HG02938 (cell line): ENCODE measurements at regions not wholly inside any gene's neighbourhood (a gene's known extent, or its start where the extent isn't known, plus 50 kb on each side); places are given as distances from the start of the nearest gene placed in this dataset.
"Not testable (repeated sequence)": the region's sequence is repeated elsewhere in the genome, so short reads cannot be mapped to it uniquely, and the experiment has no call there.

Experiments used
- ATAC-seq: cut with Tn5 transposase; IDR thresholded peaks from one replicate; pipeline ENCODE4 v1.9.1; 2021; ENCODE audit warnings: mild to moderate bottlenecking, moderate library complexity; ENCODE audit not compliant: unreplicated experiment

GRCh38 chr9:100794738-100795269 lies 216.9 kb downstream of the CAVIN4 start:
- no peak for ATAC-seq

- ATAC-seq: no peak
Observed at GRCh38 chr9:100803956-100804355, 224.6 kb upstream of the PLPPR1 start.

DNA sequence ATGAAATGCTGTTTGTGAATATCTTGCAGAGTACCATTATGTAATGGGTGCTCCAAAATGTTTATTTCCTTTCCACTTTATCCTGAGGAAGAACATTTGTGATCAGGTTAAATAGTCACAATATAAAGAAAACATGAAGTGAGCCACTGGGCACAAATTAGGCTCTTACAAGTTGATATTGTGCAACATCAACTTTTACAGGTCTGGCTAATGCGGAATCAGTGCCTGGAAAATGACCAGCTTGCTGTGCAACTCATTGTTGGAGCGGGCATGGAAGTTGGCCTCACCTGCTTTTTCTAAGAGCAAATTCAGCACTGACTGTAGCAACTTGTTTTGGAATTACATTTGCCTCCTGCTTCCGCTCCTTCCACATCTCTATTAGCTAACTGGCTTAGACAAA lies 216.9 kb upstream of the PLPPR1 start:
- no peak for ATAC-seq

DNA sequence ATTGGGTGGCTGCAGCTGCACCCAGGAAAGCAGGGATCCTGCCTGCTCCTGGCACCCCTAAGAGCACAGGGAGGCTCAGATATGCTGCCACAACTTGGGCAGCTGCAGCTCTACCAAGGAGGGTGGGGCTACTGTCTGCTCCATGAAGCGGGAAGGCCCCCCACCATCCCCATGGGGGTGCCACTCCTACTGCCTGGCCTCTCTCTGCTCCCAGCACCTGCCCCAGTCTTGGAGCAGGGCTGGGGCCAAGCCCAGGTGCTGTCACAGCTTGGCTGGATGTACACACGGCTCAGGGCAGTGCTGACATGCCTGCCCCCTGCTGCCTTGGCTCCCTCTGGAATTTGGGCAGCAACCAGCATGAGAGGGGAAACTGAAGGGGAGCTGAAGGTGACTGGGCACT lies 214.7 kb upstream of the PLPPR1 start:
- no peak for ATAC-seq

DNA sequence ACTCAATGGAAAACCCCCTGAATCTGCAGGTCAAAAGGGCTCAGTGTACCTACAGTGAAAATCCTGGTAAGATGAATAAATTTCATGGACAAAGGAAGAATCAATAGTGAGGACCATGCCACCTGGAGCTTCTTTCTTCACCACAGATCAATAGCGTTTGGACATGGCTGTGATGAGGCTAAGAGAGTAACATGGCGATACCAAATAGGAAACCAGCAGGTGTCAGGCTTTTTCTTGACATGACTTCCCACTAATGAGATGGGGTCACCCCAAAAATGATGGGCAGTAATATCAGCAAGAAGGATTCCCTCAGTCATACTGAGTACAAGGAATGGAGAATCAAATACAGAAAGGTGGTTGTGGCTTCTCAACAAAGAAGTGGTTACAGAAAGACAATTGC lies 208.5 kb upstream of the PLPPR1 start:
- no peak for ATAC-seq

- not testable (repeated sequence) for ATAC-seq
Observed at GRCh38 chr9:100833035-100833434, 195.5 kb upstream of the PLPPR1 start.

DNA sequence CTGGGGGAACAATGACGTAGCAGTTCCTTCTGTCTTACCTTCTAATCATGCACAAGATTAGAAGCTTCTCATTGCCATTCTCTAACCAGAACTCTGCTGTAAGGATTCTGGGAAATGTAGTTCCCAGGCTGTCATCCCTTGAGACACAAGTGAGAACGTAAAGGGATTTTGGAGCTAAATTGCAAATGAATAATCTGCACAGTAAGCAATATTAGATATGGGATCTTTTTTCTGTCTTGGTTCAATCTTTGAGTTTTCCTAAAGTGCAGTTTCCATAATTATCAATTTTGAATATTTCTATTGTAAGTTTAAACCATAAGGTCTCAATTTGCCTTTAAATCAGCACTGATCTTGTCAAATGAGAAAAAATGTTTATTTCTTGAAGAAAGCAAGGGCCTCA lies 189.7 kb upstream of the PLPPR1 start:
- ATAC-seq: no peak

DNA sequence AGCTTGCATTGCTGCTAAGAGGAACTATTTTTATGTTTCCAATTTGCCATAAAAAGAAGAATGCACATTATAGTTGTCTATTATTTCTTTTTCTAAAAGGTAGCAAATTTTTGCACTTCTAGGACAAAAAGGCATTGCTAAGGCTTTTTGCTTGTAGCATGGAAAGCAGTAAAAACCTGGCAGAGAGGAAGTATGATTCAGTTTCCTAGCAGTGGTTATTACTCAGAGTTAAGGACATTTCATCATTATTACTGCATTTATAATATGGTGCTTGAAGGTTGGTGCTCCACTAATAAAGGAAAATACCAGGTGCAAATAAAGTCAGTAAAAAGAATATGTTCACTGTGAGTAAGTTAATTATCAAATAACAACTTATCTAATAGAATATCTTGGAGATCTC lies 179.8 kb upstream of the PLPPR1 start:
- no peak for ATAC-seq

DNA sequence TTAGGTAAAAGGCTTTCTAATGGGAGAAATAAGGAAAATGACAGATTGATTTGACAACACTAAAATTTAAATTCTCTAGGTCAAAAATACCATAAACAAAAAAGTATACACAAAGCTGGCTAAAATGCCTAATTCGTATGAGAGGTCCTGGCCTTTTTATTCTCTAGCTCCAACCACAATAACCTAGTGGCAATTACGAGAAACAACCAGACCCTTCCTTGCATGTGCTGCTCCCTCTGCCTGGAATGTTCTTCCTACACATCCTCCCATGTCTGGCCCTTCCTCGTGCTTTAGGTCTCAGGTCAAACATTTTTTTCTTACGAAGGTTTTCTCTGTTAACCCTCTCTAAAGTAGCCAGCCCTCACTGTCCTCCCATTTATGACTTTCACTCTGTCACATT lies 176.4 kb upstream of the PLPPR1 start:
- ATAC-seq: no peak

GRCh38 chr9:100856238-100856637 lies 172.3 kb upstream of the PLPPR1 start:
- no peak for ATAC-seq

DNA sequence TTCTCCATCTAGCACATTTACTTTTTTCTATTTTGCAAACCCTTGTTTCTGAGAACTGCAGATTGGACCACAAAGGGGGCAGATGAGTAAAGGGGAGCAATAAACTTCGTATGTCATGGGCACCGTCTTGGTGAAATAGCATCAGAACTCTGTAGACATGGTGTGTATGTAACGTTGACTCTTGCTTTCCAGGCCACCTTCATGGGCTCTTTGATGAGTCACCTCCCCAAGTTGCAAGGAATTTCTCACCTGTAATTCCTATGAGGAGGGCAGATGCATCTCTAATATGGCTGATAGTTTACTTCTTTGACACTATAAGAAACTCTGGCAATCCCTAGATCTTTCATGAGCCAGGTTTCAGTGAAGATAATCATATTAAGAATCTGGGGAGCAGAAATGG lies 163.4 kb upstream of the PLPPR1 start:
- no peak for ATAC-seq

DNA sequence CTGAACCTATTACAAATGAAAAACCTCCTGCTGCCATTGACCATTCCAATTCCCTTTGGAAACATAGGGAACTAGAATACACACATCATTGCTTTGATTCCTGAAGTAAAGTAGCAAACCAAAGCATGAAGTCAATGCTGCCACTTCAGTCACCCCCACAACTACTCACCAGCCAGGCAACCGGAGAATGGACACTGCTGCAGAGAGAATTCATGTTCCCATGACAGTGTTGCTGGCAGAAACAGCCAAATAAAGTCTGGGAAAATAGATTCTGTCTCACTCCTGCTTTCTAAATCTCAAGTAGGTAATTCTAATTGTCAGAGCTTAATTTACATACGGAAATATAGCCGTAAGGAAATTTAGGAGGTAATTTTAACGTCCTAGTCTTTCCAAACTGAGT lies 162.9 kb upstream of the PLPPR1 start:
- ATAC-seq: no peak

GRCh38 chr9:100869326-100869725 lies 159.2 kb upstream of the PLPPR1 start:
- no peak for ATAC-seq

DNA sequence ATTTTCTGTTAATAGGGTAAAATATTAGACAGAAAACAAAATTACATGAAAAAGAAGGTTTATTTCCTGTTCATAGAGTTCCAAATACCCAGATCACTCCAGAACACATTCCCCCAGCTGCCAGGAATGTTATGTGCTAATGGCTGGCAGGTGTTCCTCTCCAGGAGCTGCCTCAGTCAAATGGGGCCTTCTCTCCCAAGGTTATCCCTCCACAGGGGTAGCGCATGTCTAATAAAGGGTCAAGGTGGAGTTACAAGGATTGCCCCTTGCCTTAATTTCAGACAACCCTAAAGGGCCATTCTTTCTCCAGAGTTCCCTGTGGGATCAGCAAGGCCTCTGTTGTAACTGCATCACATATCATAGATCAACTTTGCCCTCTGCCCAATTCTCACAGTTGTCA lies 148.6 kb upstream of the PLPPR1 start:
- no peak for ATAC-seq

DNA sequence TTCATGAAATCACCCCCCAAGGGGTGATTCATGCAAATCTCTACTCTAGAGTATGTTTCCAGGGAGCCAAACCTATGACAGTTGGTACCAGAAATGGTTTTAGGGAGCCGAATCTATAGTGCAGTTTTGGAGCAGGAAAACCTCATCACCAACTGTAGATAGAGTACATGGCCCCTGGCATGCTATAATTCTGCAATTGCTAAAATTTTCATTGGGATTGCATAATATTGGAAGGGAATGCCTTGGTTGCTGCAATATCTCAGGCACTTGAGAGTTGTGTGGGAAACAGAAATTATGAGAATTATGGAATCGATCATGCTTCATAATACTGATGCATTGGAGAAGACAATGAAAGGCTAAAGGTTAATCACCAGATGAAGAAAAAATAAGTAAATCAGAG lies 148.2 kb upstream of the PLPPR1 start:
- no peak for ATAC-seq

DNA sequence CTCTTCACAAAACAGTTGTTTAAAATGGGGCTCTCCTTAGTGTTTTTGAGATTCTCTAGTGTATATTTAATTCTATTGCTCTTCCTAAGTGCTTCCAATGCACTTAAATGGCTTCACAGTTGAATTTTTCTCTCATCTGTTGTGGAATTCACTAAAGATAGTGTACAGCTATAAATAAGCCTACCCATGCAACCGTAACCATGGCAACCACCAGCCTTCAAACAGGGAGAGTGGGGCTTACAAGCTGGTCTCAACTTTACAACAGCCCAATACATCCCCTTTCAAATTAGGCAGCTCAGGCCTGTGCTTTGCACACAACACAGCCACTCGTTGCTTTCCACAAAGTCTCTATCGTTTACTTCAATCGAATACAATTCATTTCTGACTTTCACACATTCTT lies 144.0 kb upstream of the PLPPR1 start:
- no peak for ATAC-seq

DNA sequence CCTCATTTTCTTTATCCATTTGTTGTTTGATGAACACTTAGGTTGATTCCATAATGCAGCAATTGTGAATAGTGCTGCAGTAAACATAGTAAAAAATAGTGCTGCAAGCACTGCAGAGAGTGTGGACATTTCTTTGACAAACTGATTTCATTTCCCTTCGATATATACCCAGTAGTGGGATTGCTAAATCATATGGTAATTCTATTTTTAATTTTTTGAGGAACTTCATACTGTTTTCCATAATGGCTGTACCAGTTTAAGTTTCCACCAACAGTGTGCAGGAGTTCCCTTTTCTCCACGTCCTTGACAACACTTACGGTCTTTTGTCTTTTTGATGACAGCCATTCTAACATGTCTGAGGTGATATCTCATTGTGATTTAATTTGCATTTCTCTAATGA lies 138.2 kb upstream of the PLPPR1 start:
- no peak for ATAC-seq

DNA sequence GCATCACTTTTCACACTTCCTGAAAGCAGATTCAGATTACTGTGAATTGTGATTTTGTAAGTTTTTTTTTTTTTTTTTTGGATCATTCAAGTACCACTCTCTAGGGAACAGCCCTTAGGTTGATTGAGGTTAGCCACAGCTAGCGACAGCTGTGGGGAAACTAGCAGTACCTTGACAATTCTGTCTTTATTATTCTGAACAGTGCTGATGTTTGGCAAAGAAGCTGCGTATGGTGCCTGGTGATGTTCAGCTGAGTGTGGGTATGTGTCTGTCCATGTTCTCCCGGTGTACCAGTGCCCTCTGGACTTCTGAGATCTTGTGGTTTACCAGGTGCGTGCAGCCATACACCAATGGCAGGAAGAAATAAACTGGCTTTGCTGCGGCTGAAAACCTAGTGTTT lies 117.3 kb upstream of the PLPPR1 start:
- no peak for ATAC-seq

- no peak for ATAC-seq
Observed at GRCh38 chr9:100913257-100913656, 115.3 kb upstream of the PLPPR1 start.

- no peak for ATAC-seq
Observed at GRCh38 chr9:100914266-100914665, 114.3 kb upstream of the PLPPR1 start.

- no peak for ATAC-seq
Observed at GRCh38 chr9:100919506-100919905, 109.0 kb upstream of the PLPPR1 start.

- ATAC-seq: no peak
Observed at GRCh38 chr9:100926366-100926765, 102.2 kb upstream of the PLPPR1 start.

- ATAC-seq: no peak
Observed at GRCh38 chr9:100927763-100928162, 100.8 kb upstream of the PLPPR1 start.

GRCh38 chr9:100933656-100934055 lies 94.9 kb upstream of the PLPPR1 start:
- no peak for ATAC-seq
